Gastrocnemius medialis (tissue), 4 donors: ENCODE measurements at regions not wholly inside any gene's neighbourhood (a gene's known extent, or its start where the extent isn't known, plus 50 kb on each side); places are given as distances from the start of the nearest gene placed in this dataset.

Experiments
- CTCF ChIP-seq, 5 experiments: fragments of 450-650 bp in 3 of 5; fragments of 200-600 bp in 2 of 5; sonication (generic) in 2 of 5; IDR thresholded peaks in 4 of 5; conservative IDR thresholded peaks in 1 of 5; 1 replicate in 4 of 5; 2 replicates in 1 of 5; pipeline ENCODE4 v1.5.1; 2016 to 2019; ENCODE audit warnings: antibody characterized with exemption in 5 of 5, mild to moderate bottlenecking in 3 of 5, moderate library complexity in 3 of 5
- POLR2A ChIP-seq, 2 donors: fragments of 450-650 bp; IDR thresholded peaks; one replicate each; pipeline ENCODE4 v1.6.1; 2017; ENCODE audit warnings: antibody characterized with exemption in 2 of 2, mild to moderate bottlenecking in 2 of 2, moderate library complexity in 2 of 2

GRCh38 chr11:129652835-129653234 lies 162.8 kb upstream of the TMEM45B start:
- TF ChIP-seq POLR2A (IDR thresholded peaks at IDR 0.05) (no peak), CTCF (IDR thresholded peaks at IDR 0.05 in 4 of 5, conservative IDR thresholded peaks at IDR 0.05 in 1 of 5) (no peak)
